Muscle of back (tissue), 3 donors: ENCODE measurements at regions not wholly inside any gene's neighbourhood (a gene's known extent, or its start where the extent isn't known, plus 50 kb on each side); places are given as distances from the start of the nearest gene placed in this dataset.
"Not testable (repeated sequence)": the region's sequence is repeated elsewhere in the genome, so short reads cannot be mapped to it uniquely, and the experiment has no call there.

ENCODE experiments used
- DNase-seq, 3 donors: peaks; one replicate each; pipeline versions ENCODE4 v3.0.0 to v3.0.0-alpha.2; 2013

GRCh38 chr5:16392718-16393117 is 72.9 kb downstream of the ZNF622 start:
- no peak for DNase-seq

- no peak for DNase-seq
These were observed 73.5 kb downstream of the ZNF622 start for GRCh38 chr5:16391858-16392649.

- no peak for DNase-seq
These were observed 74.8 kb downstream of the ZNF622 start for GRCh38 chr5:16390825-16391224.

- no peak for DNase-seq
These were observed 80.0 kb downstream of the ZNF622 start for GRCh38 chr5:16385516-16386090.

- no peak for DNase-seq
These were observed 80.8 kb downstream of the ZNF622 start for GRCh38 chr5:16384804-16385203.

GRCh38 chr5:16384222-16384621 is 81.4 kb downstream of the ZNF622 start:
- DNase-seq, result no peak

GRCh38 chr5:16383544-16384052 is 82.0 kb downstream of the ZNF622 start:
- no peak for DNase-seq

- no peak for DNase-seq
These were observed 83.6 kb downstream of the ZNF622 start for GRCh38 chr5:16382047-16382446.

GRCh38 chr5:16378762-16379161 is 86.8 kb downstream of the ZNF622 start:
- DNase-seq, result no peak

- DNase-seq, result no peak
These were observed 93.1 kb downstream of the ZNF622 start for GRCh38 chr5:16372493-16372892.

GRCh38 chr5:16366491-16366890 is 99.1 kb downstream of the ZNF622 start:
- DNase-seq, result no peak

- DNase-seq, result no peak
These were observed 100.7 kb downstream of the ZNF622 start for GRCh38 chr5:16364910-16365309.

- not testable (repeated sequence) for DNase-seq
These were observed 112.2 kb downstream of the ZNF622 start for GRCh38 chr5:16353439-16353838.

GRCh38 chr5:16350816-16351215 is 114.8 kb downstream of the ZNF622 start:
- no peak for DNase-seq

GRCh38 chr5:16346380-16346779 is 119.2 kb downstream of the ZNF622 start:
- DNase-seq, result no peak

GRCh38 chr5:16345454-16345853 is 120.1 kb downstream of the ZNF622 start:
- no peak for DNase-seq

- no peak for DNase-seq
These were observed 139.5 kb downstream of the ZNF622 start for GRCh38 chr5:16326137-16326536.

GRCh38 chr5:16321284-16321683 is 141.7 kb upstream of the MARCHF11 start:
- no peak for DNase-seq

GRCh38 chr5:16315501-16315900 is 135.9 kb upstream of the MARCHF11 start:
- DNase-seq, result no peak

GRCh38 chr5:16313761-16314160 is 134.2 kb upstream of the MARCHF11 start:
- DNase-seq, result no peak

GRCh38 chr5:16312785-16313184 is 133.2 kb upstream of the MARCHF11 start:
- DNase-seq, result no peak

- DNase-seq, result no peak
These were observed 132.1 kb upstream of the MARCHF11 start for GRCh38 chr5:16311666-16312065.

- DNase-seq, result no peak
These were observed 127.2 kb upstream of the MARCHF11 start for GRCh38 chr5:16306812-16307211.

GRCh38 chr5:16304846-16305245 is 125.3 kb upstream of the MARCHF11 start:
- no peak for DNase-seq
